K562 (cell line): ENCODE measurements at regions not wholly inside any gene's neighbourhood (a gene's known extent, or its start where the extent isn't known, plus 50 kb on each side); places are given as distances from the start of the nearest gene placed in this dataset.
A peak's percentile ranks its signal among the peaks of the same experiment; 100 is the strongest.

ENCODE experiments used
- ATAC-seq: fragments of 200-7000 bp; cut with Tn5 transposase; 3 replicates; pipeline ENCODE4 v1.9.1; 2020; ENCODE audit warnings: moderate library complexity
- BruUV-seq: library from RNA; stranded (reverse); fragments of 400-500 nt; replicated peaks from 2 replicates; lab custom pipeline; 2021; lab: Mats Ljungman, UMichigan
- CTCF ChIA-PET: fragments of 300-600 bp; formaldehyde crosslinking; extraction: SDS; loops from one replicate; lab custom pipeline; 2021; ENCODE audit warnings: low intra/inter-chr PET ratio; lab: Yijun Ruan, JAX
- POLR2A ChIA-PET: fragments of 300-600, 350-650 bp; sonication (Branson Sonifier 250); formaldehyde crosslinking; extraction: SDS; loops from one replicate; lab custom pipeline; 2021; ENCODE audit warnings: antibody characterized with exemption, inconsistent platforms; lab: Yijun Ruan, JAX
- DNase-seq, 4 experiments: peaks; one replicate each; pipeline versions ENCODE4 v3.0.0 to v3.0.0-alpha.2; 2011 to 2018; ENCODE audit warnings: low spot score in 3 of 4, mixed read lengths in 3 of 4; ENCODE audit errors: extremely low read depth in 1 of 4
- FAIRE-seq: peaks from 2 replicates; lab custom pipeline; 2011; peaks lifted over from hg19 to GRCh38; lab: Jason Lieb, UNC
- H2AFZ ChIP-seq: 2 replicates; pipeline ENCODE4 v1.6.0; 2011; ENCODE audit warnings: low read depth, low read length, control low read depth, inconsistent platforms
- H3K27ac ChIP-seq: fragments of 200-600 bp; 3 replicates; pipeline ENCODE4 v1.8.0; 2011; ENCODE audit warnings: low read depth, mild to moderate bottlenecking, control low read depth, inconsistent platforms, low read length, moderate library complexity, mixed read lengths; ENCODE audit errors: extremely low read depth
- H3K27me3 ChIP-seq, 2 experiments: fragments of 300-600 bp in 1 of 2; 2 replicates in 1 of 2; 3 replicates in 1 of 2; pipeline versions ENCODE4 v1.6.0 to v1.8.0; 2011; ENCODE audit warnings: inconsistent platforms in 2 of 2, low read length in 2 of 2, mild to moderate bottlenecking in 1 of 2, mixed read lengths in 1 of 2, moderate library complexity in 1 of 2; ENCODE audit not compliant: control insufficient read depth in 2 of 2, insufficient read depth in 2 of 2
- H3K36me3 ChIP-seq: fragments of 300-600 bp; 3 replicates; pipeline ENCODE4 v1.8.0; 2011; ENCODE audit warnings: mild to moderate bottlenecking, low read length, inconsistent platforms; ENCODE audit not compliant: control insufficient read depth, insufficient read depth
- H3K4me1 ChIP-seq, 2 experiments: fragments of 200-600 bp in 1 of 2; replicated peaks in 1 of 2; 2 replicates in 1 of 2; 3 replicates in 1 of 2; pipeline versions ENCODE4 v1.5.1 to v1.8.0; 2011; ENCODE audit warnings: inconsistent platforms in 2 of 2, low read length in 2 of 2, mild to moderate bottlenecking in 1 of 2, mixed read lengths in 1 of 2, moderate library complexity in 1 of 2; ENCODE audit not compliant: control insufficient read depth in 2 of 2, insufficient read depth in 2 of 2
- H3K4me2 ChIP-seq: 2 replicates; pipeline ENCODE4 v1.6.1; 2011; ENCODE audit warnings: low read length, control low read depth, inconsistent platforms, mixed read lengths; ENCODE audit not compliant: insufficient read depth
- H3K4me3 ChIP-seq: fragments of 200-600 bp; sonication (generic), shearing (Covaris generic); 2 replicates; pipeline ENCODE4 v1.5.1; 2016; ENCODE audit warnings: control low read depth, inconsistent platforms
- H3K79me2 ChIP-seq: fragments of 200-600 bp; 3 replicates; pipeline ENCODE4 v1.8.0; 2011; ENCODE audit warnings: low read length, inconsistent platforms; ENCODE audit not compliant: control insufficient read depth, insufficient read depth
- H3K9ac ChIP-seq, 2 experiments: 2 replicates each; pipeline versions ENCODE4 v1.6.0 to v1.6.1; 2011; ENCODE audit warnings: low read depth in 2 of 2, low read length in 2 of 2, control low read depth in 1 of 2, inconsistent platforms in 1 of 2, mild to moderate bottlenecking in 1 of 2, mixed read lengths in 1 of 2; ENCODE audit not compliant: insufficient read depth in 1 of 2
- H3K9me1 ChIP-seq: one replicate; pipeline ENCODE4 v1.6.0; 2011; ENCODE audit warnings: inconsistent platforms, mild to moderate bottlenecking, low read length, moderate library complexity; ENCODE audit not compliant: control insufficient read depth, insufficient read depth
- H3K9me3 ChIP-seq: replicated peaks from 2 replicates; pipeline ENCODE4 v1.5.1; 2011; ENCODE audit warnings: low read depth, low read length, inconsistent platforms; ENCODE audit not compliant: control insufficient read depth, insufficient read depth
- H4K20me1 ChIP-seq: replicated peaks from 2 replicates; pipeline ENCODE4 v1.6.1; 2011; ENCODE audit warnings: low read length, inconsistent platforms, mixed read lengths; ENCODE audit not compliant: control insufficient read depth, insufficient read depth
- BRD9 ChIP-seq: fragments of 450-650 bp; IDR thresholded peaks from 2 replicates; pipeline ENCODE4 v1.6.1; 2018; ENCODE audit warnings: low read depth; ENCODE audit not compliant: partially characterized antibody
- CC2D1A ChIP-seq: fragments of 450-650 bp; IDR thresholded peaks from 2 replicates; pipeline ENCODE4 v1.6.1; 2017; ENCODE audit warnings: mild to moderate bottlenecking
- FOS ChIP-seq: IDR thresholded peaks from 3 replicates; pipeline ENCODE4 v1.6.1; 2011; ENCODE audit not compliant: insufficient read length; ENCODE audit errors: extremely low read depth
- HMGN3 ChIP-seq: IDR thresholded peaks from 2 replicates; pipeline ENCODE4 v1.6.1; 2011; ENCODE audit warnings: borderline replicate concordance, low read depth, mild to moderate bottlenecking, mixed read lengths, low read length; ENCODE audit not compliant: insufficient read length; ENCODE audit errors: extremely low read depth
- KDM5B ChIP-seq: fragments of 200-600 bp; sonication (generic); IDR thresholded peaks from 2 replicates; pipeline ENCODE4 v1.6.1; 2012; ENCODE audit warnings: low read depth, mild to moderate bottlenecking, moderate library complexity, low read length, control low read depth, inconsistent platforms; ENCODE audit not compliant: insufficient replicate concordance
- NCOR1 ChIP-seq: fragments of 450-650 bp; IDR thresholded peaks from 2 replicates; pipeline ENCODE4 v1.6.1; 2016; ENCODE audit warnings: mild to moderate bottlenecking, moderate library complexity
- SETDB1 ChIP-seq: IDR thresholded peaks from one replicate; pipeline ENCODE4 v1.6.1; 2012; ENCODE audit warnings: low read length, control low read depth, inconsistent platforms
- ZNF398 ChIP-seq: fragments of 250-450 bp; sonication (Bioruptor Pico); IDR thresholded peaks from 2 replicates; pipeline ENCODE4 v1.8.0; 2021; ENCODE audit warnings: moderate library complexity, mild to moderate bottlenecking, inconsistent platforms
- whole genome bisulfite sequencing: fragments of 100-300 bp; shearing (Covaris generic); methylation state at CpG from one replicate; pipeline ENCODE4 v1.1.6; 2016; ENCODE audit warnings: low coverage, mixed read lengths; ENCODE audit not compliant: insufficient coverage; ENCODE audit errors: missing lambda C conversion rate; 5-methylcytosine and 5-hydroxymethylcytosine counted together
- in situ Hi-C: fragments of 300-500 bp; cut with MboI; formaldehyde crosslinking; loops from 4 replicates; pipeline ENCODE4 v1.15.0; 2018; ENCODE audit warnings: inconsistent platforms, mixed read lengths
- intact Hi-C: fragments of 100-400 bp; cut with micrococcal nuclease; formaldehyde crosslinking; loops from 2 replicates; pipeline ENCODE4 v1.14.2; 2022

GRCh38 chr19:33906578-33907335 lies 110.1 kb downstream of the KCTD15 start:
- CTCF ChIA-PET: no interaction called here
- BruUV-seq: no TSS peak
- WGBS: 34% methylated on average over 51 of the region's 59 CpGs

More at GRCh38 chr19:33906578-33907335, 110.1 kb downstream of the KCTD15 start:
- FAIRE-seq (peak; percentile 6), ATAC-seq (no peak), DNase-seq (no peak)
- no peak overlapping the region for H3K9ac ChIP-seq
- no peaks in the 10 kb centered on the region for H3K36me3 ChIP-seq
- H3K4me3 ChIP-seq: no peak overlapping the region
- peaks cover 0 to 16% of the 10 kb centered on the region in 2 experiments; a peak in 2 of 5 replicates for H3K4me1 ChIP-seq
- intact Hi-C loops (no loop called here), in situ Hi-C loops (no loop called here)
- no peak overlapping the region for H2AFZ ChIP-seq
- POLR2A ChIA-PET: interaction anchor here (0.5 to 0.6 kb wide), 2 partner anchors 10 to 224 kb away, joined by 4 read pairs; no protein-coding TSS in a partner anchor
- H4K20me1 ChIP-seq: no peaks in the 10 kb centered on the region
- peaks cover 10 to 21% of the 10 kb centered on the region in 2 experiments; a peak in 4 of 5 replicates for H3K27me3 ChIP-seq
- no peaks in the 10 kb centered on the region for H3K9me1 ChIP-seq
- H3K27ac ChIP-seq: no peak overlapping the region
- no peaks in the 10 kb centered on the region for H3K79me2 ChIP-seq
- TF ChIP-seq FOS (no peak), CC2D1A (no peak), HMGN3 (no peak), NCOR1 (no peak), BRD9 (no peak), ZNF398 (CRISPR knock-in tag) (no peak), KDM5B (no peak), SETDB1 (no peak)
- no peak overlapping the region for H3K4me2 ChIP-seq
- no peaks in the 10 kb centered on the region for H3K9me3 ChIP-seq
